ENCODE measurements at regions not wholly inside any gene's neighbourhood (a gene's known extent, or its start where the extent isn't known, plus 50 kb on each side); places are given as distances from the start of the nearest gene placed in this dataset.

DNA sequence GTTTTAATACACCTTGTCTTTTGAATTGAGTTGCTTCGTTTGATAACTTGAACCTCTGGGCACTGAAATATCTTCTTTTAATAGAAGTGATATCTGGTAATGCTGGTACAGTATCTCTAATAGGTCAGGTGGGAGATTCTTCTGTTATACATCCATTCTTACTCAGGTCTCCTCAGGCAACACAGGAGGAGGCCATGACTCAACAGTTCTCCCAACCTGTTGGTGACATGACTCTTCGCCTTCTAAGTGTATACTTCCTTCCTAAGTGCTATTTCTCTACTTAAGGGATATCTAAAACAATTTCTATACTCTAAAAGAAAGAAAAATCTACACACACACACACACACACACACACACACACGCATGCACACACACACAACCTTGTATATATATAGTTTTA is 509.1 kb downstream of the PCNX1 start:
- TF ChIP-seq, protein P1, sequence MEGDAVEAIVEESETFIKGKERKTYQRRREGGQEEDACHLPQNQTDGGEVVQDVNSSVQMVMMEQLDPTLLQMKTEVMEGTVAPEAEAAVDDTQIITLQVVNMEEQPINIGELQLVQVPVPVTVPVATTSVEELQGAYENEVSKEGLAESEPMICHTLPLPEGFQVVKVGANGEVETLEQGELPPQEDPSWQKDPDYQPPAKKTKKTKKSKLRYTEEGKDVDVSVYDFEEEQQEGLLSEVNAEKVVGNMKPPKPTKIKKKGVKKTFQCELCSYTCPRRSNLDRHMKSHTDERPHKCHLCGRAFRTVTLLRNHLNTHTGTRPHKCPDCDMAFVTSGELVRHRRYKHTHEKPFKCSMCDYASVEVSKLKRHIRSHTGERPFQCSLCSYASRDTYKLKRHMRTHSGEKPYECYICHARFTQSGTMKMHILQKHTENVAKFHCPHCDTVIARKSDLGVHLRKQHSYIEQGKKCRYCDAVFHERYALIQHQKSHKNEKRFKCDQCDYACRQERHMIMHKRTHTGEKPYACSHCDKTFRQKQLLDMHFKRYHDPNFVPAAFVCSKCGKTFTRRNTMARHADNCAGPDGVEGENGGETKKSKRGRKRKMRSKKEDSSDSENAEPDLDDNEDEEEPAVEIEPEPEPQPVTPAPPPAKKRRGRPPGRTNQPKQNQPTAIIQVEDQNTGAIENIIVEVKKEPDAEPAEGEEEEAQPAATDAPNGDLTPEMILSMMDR (conservative IDR thresholded peaks at IDR 0.05; ENCODE audit: low read length) = no peak
- no peak for TF ChIP-seq EZH2phosphoT487 (IDR thresholded peaks at IDR 0.05; ENCODE audit: borderline replicate concordance, low read depth, low read length)
